DOHH2 (cell line): ENCODE measurements at regions not wholly inside any gene's neighbourhood (a gene's known extent, or its start where the extent isn't known, plus 50 kb on each side); places are given as distances from the start of the nearest gene placed in this dataset.

Experiments used
- H3F3A ChIP-seq: fragments of 200-600 bp; sonication (generic), shearing (Covaris generic); 2 replicates; pipeline ENCODE4 v1.6.0; 2016; ENCODE audit warnings: antibody characterized with exemption, mild to moderate bottlenecking; ENCODE audit not compliant: control insufficient read depth, insufficient read depth
- H3K27ac ChIP-seq: fragments of 200-600 bp; sonication (generic); 2 replicates; pipeline ENCODE4 v1.5.1; 2014; ENCODE audit warnings: low read depth, mild to moderate bottlenecking, low read length, moderate library complexity
- H3K27me3 ChIP-seq: fragments of 200-600 bp; sonication (generic); 2 replicates; pipeline ENCODE4 v1.6.1; 2014; ENCODE audit warnings: mild to moderate bottlenecking, low read length, mixed read lengths; ENCODE audit not compliant: control insufficient read depth
- H3K36me3 ChIP-seq: fragments of 200-600 bp; sonication (generic); 2 replicates; pipeline ENCODE4 v1.6.1; 2014; ENCODE audit warnings: mild to moderate bottlenecking, low read length, moderate library complexity, mixed read lengths; ENCODE audit not compliant: control insufficient read depth
- H3K4me1 ChIP-seq: fragments of 200-600 bp; sonication (generic); 2 replicates; pipeline ENCODE4 v1.6.1; 2014; ENCODE audit warnings: mild to moderate bottlenecking, low read length, mixed read lengths; ENCODE audit not compliant: control insufficient read depth
- H3K4me2 ChIP-seq: fragments of 200-600 bp; sonication (generic); 2 replicates; pipeline ENCODE4 v1.6.0; 2014; ENCODE audit warnings: mild to moderate bottlenecking, low read length, moderate library complexity
- H3K4me3 ChIP-seq: fragments of 200-600 bp; sonication (generic); 2 replicates; pipeline ENCODE4 v1.5.1; 2014; ENCODE audit warnings: mild to moderate bottlenecking, low read length, mixed read lengths
- H3K79me2 ChIP-seq: fragments of 200-600 bp; sonication (generic); 2 replicates; pipeline ENCODE4 v1.6.1; 2014; ENCODE audit warnings: mild to moderate bottlenecking, low read length, mixed read lengths; ENCODE audit not compliant: control insufficient read depth
- H3K9me2 ChIP-seq: fragments of 200-600 bp; sonication (generic); replicated peaks from 2 replicates; pipeline ENCODE4 v1.6.1; 2014; ENCODE audit warnings: mild to moderate bottlenecking, low read length, mixed read lengths; ENCODE audit not compliant: control insufficient read depth
- H3K9me3 ChIP-seq: fragments of 200-600 bp; sonication (generic); 2 replicates; pipeline ENCODE4 v1.6.1; 2014; ENCODE audit warnings: antibody characterized with exemption, low read length, mixed read lengths; ENCODE audit not compliant: control insufficient read depth, insufficient read depth
- H4K20me1 ChIP-seq: fragments of 200-600 bp; sonication (generic); 2 replicates; pipeline ENCODE4 v1.6.0; 2014; ENCODE audit warnings: low read depth, mild to moderate bottlenecking, antibody characterized with exemption, low read length, moderate library complexity; ENCODE audit not compliant: control insufficient read depth, insufficient read depth
- EZH2phosphoT487 ChIP-seq: fragments of 200-600 bp; sonication (generic); IDR thresholded peaks from 2 replicates; pipeline ENCODE4 v1.6.1; 2017; ENCODE audit warnings: borderline replicate concordance, mild to moderate bottlenecking, antibody characterized with exemption, low read length, moderate library complexity, mixed read lengths
- TF ChIP-seq, protein P1 (sequence below): fragments of 200-600 bp; sonication (generic); IDR thresholded peaks from one replicate; pipeline ENCODE4 v1.5.1; 2014; ENCODE audit warnings: antibody characterized with exemption, mild to moderate bottlenecking, low read depth, low read length; ENCODE audit not compliant: poor library complexity, severe bottlenecking

DNA sequence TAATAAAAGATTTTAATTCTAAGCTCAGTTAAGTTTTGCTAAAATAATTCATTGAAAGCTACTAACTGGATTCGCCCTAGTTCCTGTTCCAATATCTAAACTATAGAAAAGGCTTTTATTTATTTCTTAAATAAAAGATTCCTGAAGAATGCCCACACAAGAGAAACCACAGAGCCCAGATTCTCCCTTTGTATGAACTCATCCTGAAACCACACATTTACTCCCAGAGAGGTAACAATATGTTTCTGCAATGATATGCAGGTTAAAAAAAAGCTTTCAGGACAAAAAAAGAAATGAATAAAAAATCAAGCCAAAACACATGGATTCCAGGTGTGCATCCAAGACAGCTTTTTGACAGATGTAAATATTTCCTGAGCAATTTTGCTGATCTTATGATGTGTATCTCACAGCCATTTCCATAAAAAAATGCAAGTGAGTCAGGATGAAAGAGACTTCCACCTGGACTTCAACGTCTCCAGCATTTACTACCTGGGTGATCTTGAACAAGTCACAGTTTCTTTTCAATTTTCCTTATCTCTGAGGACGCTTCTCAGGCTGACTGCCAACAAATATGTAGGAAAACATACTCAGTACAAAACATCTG lies 234.4 kb upstream of the FAT1 start:
- no peaks in the 10 kb centered on the region for H3K79me2 ChIP-seq
- no peaks in the 10 kb centered on the region for H3F3A ChIP-seq
- no peaks in the 10 kb centered on the region for H3K4me1 ChIP-seq
- H3K4me2 ChIP-seq: no peak overlapping the region
- H3K4me3 ChIP-seq: no peak overlapping the region
- H3K27me3 ChIP-seq: no peaks in the 10 kb centered on the region
- H3K36me3 ChIP-seq: no peaks in the 10 kb centered on the region
- H3K9me2 ChIP-seq: no peaks in the 10 kb centered on the region
- no peaks in the 10 kb centered on the region for H3K9me3 ChIP-seq
- H3K27ac ChIP-seq: no peak overlapping the region
- no peak for TF ChIP-seq EZH2phosphoT487
- TF ChIP-seq, protein P1, sequence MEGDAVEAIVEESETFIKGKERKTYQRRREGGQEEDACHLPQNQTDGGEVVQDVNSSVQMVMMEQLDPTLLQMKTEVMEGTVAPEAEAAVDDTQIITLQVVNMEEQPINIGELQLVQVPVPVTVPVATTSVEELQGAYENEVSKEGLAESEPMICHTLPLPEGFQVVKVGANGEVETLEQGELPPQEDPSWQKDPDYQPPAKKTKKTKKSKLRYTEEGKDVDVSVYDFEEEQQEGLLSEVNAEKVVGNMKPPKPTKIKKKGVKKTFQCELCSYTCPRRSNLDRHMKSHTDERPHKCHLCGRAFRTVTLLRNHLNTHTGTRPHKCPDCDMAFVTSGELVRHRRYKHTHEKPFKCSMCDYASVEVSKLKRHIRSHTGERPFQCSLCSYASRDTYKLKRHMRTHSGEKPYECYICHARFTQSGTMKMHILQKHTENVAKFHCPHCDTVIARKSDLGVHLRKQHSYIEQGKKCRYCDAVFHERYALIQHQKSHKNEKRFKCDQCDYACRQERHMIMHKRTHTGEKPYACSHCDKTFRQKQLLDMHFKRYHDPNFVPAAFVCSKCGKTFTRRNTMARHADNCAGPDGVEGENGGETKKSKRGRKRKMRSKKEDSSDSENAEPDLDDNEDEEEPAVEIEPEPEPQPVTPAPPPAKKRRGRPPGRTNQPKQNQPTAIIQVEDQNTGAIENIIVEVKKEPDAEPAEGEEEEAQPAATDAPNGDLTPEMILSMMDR: no peak
- H4K20me1 ChIP-seq: no peaks in the 10 kb centered on the region

DNA sequence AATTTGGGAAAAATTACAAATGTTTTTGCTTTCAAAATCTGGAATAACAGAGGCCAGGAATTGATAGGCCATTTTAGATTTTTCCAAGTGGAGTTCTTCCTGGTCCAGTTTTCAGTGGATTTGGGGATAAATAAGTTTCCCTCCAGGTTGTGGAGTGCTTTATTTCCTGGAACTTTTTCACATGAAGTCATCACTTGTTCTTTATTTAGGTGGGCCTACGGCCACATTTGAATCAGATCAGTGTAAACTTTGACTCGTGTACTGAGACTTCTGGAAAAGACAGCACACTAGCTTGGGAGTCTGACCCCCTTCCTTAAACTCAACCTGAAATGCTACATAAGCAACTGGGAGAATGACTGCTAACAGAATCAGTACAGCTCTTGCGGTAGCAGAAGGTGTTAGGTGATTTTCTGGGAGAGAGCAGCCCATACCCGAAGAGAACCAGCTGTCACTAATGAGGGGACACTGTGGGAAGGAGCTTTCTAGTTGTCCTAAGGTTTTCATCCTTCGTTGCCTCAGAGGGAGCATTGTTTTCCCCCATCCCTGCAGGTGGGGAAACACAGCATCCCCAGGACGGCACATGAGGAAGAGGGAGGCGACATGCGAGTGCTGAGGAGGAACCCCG lies 235.2 kb upstream of the FAT1 start:
- H3K9me3 ChIP-seq: no peaks in the 10 kb centered on the region
- H3K36me3 ChIP-seq: no peaks in the 10 kb centered on the region
- no peaks in the 10 kb centered on the region for H3K27me3 ChIP-seq
- no peak overlapping the region for H3K4me2 ChIP-seq
- H3F3A ChIP-seq: no peaks in the 10 kb centered on the region
- no peaks in the 10 kb centered on the region for H4K20me1 ChIP-seq
- no peak overlapping the region for H3K27ac ChIP-seq
- TF ChIP-seq EZH2phosphoT487: no peak
- TF ChIP-seq, protein P1: no peak
- no peaks in the 10 kb centered on the region for H3K9me2 ChIP-seq
- no peaks in the 10 kb centered on the region for H3K79me2 ChIP-seq
- H3K4me1 ChIP-seq: no peaks in the 10 kb centered on the region
- H3K4me3 ChIP-seq: no peak overlapping the region

- H3K27me3 ChIP-seq: no peaks in the 10 kb centered on the region
- no peaks in the 10 kb centered on the region for H3K9me3 ChIP-seq
- H3K4me2 ChIP-seq: no peak overlapping the region
- no peak overlapping the region for H3K27ac ChIP-seq
- no peaks in the 10 kb centered on the region for H3K9me2 ChIP-seq
- H3K4me1 ChIP-seq: no peaks in the 10 kb centered on the region
- no peaks in the 10 kb centered on the region for H3F3A ChIP-seq
- H4K20me1 ChIP-seq: no peaks in the 10 kb centered on the region
- H3K36me3 ChIP-seq: no peaks in the 10 kb centered on the region
- no peaks in the 10 kb centered on the region for H3K79me2 ChIP-seq
- no peak overlapping the region for H3K4me3 ChIP-seq
- no peak for TF ChIP-seq EZH2phosphoT487
- TF ChIP-seq, protein P1: no peak
Measured at GRCh38 chr4:186979961-186980745, 256.5 kb upstream of the FAT1 start.
